Activated T-cell treated with anti-CD3 and anti-CD28 coated beads for 1 hour (primary cell): ENCODE measurements at regions not wholly inside any gene's neighbourhood (a gene's known extent, or its start where the extent isn't known, plus 50 kb on each side); places are given as distances from the start of the nearest gene placed in this dataset.
"Not testable (repeated sequence)": the region's sequence is repeated elsewhere in the genome, so short reads cannot be mapped to it uniquely, and the experiment has no call there.

ENCODE experiments used
- DNase-seq: peaks from one replicate; pipeline ENCODE4 v3.0.0-alpha.2; 2020; ENCODE audit warnings: low read depth

DNA sequence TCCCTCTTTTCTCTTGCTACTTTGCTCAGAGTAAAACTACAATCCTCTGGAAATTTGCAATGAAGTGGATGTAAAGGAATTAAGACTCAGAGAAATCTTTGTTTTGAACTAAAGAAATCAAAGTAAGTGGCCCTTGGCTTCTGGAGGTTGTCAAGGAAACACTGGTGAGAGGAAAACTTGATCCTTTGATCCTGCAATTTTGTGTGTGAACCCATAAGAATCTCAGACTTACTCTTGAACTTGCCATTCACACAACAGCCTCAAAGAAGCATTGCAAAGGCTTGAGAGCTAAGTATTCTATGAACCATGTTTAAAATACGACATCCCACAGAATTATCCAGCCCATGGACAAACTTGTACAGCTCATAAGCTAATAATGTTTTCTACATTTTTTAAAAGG lies 827.5 kb downstream of the TAF11L14 start:
- no peak for DNase-seq

DNA sequence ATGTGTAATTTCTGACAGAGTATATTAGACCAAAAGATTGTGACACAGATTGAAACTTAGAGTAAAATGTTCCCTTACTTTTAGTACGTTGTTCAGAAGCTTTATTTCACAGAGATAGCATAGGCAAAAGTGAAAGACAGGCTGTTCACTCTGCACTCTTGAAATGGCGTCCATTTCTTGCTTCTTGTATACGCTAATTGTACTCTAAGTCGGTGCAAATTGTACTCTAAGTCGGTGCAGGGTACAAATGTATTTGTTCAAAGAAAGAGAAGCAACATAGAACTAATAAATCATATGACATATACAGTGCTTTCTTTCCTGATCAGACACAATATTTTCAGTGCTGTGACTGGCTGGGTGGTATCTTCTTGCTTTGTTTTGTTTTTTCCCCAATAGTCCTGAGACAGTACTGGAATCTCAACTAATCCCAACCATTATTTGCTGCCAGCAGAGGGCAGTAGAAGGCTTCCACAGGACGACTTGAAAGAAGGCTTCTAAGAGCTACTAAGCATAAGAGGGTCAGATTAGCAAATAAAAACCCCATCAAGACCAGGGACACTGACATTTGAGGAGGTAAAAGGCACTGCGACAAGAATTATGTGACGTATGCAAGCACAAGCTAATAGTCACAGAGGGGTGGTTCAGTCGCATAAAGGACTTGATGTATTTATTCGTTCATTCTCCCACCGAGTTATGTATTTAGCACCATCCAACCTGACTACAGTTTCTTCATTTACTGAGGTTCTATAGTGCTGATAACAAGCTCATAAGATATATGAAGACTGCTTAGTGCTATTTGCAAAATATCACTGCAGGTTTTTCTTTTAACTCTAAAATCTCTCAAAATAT lies 831.8 kb downstream of the TAF11L14 start:
- peak; percentile 3 for DNase-seq

DNA sequence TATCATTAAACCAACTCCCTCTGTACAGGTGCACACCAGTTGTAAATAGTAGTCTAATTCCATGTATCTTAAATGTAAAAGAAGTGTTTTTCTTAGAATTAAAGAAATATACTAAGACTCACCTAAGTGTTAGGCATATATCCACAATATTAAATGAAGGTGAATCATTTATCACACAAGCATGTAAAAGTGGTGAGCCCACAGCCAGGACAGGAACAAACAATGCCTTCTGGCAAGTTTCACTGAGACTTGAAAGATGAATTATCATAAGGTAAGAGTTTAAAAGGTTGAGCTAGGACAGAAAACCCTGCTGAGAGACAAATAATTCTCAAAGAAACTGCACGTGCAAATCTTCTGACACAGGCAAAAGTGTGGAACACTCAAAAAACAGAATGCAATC lies 832.5 kb downstream of the TAF11L14 start:
- no peak for DNase-seq

DNA sequence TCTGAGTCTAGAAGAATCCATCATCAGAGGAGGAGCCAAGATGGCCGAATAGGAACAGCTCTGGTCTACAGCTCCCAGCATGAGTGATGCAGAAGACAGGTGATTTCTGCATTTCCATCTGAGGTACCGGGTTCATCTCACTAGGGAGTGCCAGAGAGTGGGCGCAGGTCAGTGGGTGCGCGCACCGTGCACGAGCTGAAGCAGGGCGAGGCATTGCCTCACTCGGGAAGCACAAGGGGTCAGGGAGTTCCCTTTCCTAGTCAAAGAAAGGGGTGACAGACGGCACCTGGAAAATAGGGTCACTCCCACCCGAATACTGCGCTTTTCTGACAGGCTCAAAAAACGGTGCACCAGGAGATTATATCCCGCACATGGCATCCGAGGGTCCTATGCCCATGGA lies 837.5 kb downstream of the TAF11L14 start:
- not testable (repeated sequence) for DNase-seq

DNA sequence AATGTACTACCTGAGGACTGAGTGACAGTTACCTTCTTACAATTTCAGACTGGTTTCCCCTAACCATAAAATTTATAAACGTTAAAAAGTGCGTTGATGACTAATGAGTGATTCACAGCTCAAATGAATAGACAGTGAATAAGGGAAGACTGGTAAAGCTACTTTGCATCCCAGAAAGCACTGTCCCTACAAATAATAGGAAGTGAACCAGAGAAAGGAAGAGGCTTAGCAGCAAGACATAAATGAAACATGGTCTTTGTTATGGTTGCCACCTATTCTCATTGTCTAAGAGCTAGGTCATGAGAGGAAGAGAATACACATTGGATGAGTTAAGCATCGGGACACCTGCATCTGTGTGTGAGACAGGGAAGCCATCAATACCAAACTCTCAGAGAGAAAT lies 849.2 kb downstream of the TAF11L14 start:
- DNase-seq = no peak

DNA sequence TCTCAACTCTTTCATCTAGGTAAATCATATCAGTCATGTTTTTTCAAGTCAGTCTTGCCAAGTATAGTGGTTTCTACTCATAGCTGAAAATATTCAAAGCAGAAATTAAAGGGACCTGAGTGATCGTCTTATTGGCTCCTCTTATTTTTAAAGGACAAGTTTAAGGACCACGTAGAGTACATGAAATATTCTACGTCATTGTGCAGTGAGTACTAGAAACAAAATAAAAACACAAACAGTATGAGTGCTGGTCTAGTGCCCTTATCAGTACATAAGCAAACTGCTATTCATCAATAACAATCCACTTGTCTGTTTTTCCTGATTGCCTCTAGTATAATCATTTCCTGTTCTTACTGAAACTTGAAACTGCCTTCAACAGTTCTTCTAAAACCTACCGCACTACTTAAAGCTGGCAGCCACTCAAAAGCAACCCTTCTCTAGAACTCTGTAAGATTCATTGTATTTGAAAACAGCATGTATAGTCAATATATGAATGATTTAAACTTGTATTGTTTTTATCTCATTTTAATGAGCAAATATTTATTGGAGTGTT lies 853.7 kb downstream of the TAF11L14 start:
- DNase-seq = no peak

DNA sequence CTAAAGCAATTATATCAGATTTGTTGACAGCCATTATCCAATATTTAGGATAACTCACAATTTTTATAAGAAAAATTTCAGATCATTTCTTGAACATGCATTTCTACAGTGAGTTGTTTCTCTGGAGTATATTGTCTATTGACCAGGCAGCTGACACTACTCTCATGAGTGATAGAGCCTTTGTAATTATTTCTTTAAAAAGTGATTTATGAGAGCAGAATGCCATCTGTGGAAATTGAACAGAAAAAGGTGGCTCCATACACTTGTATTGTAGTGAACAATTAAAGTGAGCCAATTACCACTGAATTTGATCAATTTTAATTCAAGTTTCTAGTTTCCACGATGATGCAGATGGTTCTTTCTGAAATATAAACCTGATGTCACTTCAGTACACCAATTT lies 855.4 kb downstream of the TAF11L14 start:
- no peak for DNase-seq

DNA sequence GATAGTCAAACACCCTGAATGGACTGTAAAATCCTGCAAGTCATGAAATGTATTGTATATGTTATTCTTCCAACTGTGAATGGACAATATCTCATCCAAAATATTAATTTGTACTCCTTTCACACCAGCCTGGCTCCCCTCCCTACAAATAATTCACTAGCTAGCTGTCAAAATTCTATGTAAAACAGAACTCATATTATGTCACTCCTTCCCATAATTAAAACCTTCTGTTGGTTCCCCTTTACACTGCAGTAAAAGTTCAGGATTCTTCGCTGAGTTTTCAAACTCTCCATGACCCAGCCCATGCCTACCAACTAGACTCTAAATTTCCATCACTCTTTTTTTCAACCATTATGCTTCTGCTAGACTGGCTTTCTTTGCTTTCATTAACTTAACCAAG lies 857.1 kb downstream of the TAF11L14 start:
- DNase-seq = no peak

DNA sequence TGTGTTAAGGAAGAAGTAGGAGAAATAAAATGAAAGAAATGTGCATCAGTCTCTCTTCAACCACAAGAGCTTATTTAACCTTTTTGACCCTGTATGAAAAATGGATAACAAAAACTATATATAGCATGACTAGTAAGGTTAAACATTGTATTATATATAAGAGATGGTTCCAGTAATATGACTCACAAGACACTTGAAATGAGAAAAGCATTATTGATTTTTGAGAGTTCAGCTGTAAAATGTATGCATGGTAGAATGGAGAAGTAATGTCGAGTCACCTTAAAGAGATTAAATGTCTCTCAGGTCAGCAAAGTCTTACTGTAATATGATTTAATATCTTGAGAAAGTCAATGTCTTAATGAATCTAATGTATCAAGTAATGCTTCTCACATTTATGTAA lies 860.9 kb downstream of the TAF11L14 start:
- DNase-seq = no peak

DNA sequence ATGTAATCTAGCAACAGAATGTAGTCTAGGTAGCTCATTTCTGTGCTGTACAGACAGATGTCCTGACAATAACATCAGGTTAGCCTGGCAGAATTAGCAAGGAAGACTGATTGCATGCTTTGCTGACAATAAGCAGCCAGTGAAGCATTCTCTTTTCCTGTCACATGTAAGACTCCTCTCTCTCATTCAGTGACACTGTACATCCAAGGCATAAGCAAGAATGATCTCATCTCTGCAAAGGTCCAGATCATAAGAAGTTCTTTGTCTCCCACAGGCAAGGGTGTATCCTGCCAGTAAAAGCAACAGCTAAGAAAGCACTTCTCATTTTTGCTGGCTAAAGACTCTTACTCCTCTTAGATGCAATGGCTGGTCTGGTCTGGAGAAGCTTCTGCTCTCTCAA lies 861.8 kb downstream of the TAF11L14 start:
- DNase-seq = no peak

DNA sequence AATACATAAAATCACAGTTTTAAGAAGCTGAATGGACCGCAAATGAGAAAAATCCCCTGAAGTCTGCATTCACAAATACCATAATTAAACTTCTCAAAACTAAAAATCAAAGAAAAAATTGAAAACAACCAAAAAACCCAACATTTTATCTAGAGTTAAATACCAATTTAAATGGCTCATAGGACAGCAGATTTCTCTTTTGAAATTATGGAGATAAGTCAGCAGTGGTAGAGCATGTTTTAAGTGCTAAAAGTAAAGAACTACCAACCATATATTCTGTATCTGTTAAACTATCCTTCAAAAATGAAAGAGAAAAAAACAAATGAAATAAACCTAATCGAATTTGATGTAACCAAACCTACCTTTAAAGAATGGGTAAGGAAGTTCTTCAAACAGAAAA lies 862.8 kb downstream of the TAF11L14 start:
- no peak for DNase-seq

DNA sequence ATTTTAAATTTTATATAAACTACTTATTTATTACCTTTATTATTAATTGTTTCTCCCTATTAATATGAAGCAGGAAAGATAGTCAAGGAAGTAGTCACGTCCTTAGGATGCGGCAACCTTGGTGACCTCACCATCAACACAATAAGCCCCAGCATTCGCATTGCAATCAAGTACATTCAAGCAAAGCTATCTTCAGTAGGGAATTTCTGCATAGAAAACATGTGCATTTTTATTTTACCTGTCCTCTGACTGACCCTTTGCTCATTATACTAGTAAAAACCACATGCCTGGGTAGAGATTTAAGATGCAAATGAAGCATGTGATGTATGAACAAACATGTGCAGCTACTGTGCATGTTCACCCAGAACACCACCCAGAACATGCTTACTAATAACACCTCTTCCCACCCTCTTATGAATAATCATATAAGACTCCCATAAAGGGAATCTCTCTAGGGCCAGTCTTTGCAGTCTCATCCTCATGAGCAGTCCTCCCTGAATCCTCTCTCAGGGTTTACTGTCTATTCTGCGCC lies 869.6 kb downstream of the TAF11L14 start:
- DNase-seq = no peak

DNA sequence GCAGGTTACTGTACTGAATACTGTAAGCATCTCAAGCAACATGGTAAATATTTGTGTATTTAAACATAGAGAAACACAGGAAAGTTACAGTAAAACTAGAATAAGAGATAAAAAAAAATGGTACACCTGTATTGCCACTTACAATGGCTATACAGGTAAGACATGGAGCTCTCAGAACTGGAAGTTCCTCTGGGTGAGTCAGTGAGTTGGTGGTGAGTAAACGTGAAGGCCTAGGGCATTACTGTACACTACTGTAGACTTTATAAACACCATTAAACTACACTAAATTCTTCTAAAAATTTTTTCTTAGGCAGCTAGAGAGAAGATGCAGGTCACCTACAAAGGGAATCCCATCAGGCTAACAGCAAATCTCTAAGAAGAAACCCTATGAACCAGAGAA lies 872.9 kb downstream of the TAF11L14 start:
- DNase-seq = no peak

DNA sequence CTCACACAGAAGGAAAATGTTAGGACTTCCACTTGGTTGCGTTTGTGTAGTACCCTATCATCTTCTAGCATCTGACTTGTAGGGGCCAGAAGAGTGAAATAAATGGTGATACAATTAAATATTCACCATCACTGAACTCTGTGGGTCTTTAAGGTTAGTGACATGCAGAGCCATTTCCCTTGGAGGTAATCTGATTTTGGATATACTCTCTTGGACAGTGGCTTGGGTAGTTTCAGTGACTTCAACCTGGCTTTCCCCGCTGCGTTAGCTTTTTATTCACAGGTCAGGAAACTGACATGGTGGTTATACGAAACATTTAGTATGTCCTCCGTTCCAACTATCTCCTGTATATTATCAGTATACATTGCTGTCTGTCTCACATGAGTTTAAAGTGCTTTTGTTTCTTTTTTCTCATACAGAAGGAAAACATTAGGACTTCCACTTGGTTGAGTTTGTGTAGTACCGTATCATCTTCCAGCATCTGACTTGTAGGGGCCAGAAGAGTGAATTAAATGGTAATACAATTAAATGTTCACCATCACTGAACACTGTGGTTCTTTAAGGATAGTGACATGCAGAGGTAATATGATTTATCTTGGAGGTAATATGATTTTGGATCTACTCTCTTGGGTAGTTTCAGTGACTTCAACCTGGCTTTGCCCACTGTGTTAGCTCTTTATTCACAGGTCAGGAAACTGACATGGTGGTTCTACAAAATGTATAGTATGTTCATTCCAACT lies 883.6 kb downstream of the TAF11L14 start:
- DNase-seq = no peak

DNA sequence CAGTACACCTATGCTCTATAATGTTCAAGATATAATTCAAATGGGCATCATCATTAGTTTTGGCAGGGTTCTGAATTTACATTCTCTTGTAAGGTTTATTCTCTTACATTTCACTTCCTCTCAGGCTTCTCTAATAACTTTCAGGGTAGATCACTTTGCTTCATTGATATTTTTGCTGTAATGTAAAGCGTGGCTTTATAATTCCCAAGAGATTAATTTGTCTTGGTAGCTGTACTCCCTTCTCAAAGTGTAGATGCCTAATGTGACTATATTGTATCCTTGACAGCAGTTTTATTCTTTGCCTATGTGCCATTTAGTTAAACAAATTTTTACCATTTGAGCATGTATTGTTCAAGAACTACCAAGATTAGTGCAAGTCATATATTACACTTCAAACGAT lies 889.1 kb downstream of the TAF11L14 start:
- no peak for DNase-seq

DNA sequence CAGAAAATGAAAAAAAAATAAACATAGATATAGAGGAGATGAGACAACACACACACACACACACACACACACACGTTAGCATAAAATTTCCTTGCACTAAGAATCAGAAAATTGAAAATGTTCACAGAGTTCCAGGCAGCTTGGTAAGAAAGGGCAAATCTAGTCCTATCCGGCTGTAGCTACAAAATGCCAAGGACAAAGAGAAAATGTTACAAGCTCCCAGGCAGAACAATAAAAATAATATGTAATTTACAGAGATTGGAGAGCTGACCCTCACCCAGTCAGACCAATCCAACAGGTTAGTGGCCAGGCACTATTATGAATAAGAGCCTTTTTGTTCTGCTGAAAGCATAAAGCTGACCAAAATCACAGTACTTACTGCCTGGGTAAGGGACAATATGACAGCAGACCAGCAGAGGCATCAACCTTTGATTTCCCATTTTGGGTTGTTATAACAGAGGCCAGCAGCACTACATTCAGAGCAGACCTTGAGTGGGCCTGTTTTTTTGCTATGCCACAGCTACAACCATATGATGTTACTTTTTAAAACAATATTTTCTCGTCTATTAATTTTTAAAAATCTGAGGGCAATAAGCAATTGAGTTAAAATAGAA lies 892.6 kb downstream of the TAF11L14 start:
- no peak for DNase-seq

DNA sequence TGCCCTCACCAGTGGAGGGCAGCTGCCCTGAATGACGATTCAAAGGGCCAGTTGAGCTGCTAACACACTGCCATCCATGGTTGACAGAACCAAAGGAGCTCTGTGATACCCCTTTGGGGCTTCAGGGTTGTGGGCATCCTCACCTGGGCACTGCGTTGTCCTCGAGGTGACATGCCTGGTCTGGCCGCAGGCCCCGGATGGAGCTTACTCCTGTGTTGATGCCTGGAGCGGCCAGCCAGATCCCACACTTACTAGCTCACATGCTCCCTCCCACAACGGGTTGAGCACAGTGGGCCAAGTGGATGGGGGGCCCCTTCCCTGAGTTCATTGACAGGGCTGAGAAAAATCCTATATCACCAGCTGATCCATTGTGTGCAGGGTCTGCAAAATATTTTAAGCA lies 898.9 kb downstream of the TAF11L14 start:
- no peak for DNase-seq

DNA sequence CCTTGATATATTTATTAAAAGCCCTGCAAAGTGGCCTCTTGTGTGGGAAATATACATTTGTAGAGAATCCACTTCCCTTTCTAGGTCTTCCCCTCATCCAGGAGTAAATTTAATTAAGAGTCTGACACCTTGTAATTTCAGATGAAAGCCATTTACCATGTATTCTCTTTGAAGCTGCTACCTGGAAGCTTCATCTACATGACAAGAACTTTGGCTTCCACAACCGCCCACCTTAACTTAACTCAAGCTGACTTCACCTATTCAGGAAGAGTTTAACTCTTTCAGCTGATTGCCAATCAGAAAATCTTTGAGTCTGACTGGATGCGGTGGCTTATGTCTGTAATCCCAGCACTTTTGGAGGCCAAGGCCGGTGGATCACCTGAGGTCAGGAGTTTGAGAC lies 899.9 kb downstream of the TAF11L14 start:
- DNase-seq = no peak

DNA sequence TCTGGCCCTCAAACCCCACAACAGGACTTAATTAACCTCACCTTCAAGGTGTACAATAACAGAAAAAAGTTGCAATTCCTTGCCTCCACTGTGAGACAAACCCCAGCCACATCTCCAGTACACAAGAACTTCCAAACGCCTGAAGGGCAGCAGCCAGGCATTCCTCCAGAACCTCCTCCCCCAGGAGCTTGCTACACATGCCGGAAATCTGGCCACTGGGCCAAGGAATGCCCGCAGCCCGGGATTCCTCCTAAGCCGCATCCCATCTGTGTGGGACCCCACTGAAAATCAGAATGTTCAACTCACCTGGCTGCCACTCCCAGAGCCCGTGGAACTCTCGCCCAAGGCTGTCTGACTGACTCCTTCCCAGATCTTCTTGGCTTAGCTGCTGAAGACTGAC lies 901.5 kb downstream of the TAF11L14 start:
- not testable (repeated sequence) for DNase-seq

DNA sequence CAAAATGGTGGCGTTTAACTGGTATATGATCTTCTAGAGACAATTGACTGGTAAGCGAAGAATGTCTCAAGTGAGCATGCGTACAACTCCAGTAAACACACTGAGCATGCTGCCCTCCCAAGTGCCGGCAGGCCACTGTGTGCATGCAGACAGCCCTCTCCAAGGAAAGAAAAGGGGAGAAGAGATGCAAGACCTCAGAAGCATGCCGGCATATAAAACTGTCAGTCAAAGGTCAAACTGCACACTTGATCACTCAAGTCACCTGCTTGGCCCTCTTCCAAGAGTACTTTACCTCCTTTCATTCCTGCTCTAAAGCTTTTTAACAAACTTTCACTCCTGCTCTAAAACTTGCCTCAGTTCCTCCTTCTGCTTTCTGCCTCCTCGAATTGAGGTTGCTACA lies 910.2 kb downstream of the TAF11L14 start:
- DNase-seq = no peak

DNA sequence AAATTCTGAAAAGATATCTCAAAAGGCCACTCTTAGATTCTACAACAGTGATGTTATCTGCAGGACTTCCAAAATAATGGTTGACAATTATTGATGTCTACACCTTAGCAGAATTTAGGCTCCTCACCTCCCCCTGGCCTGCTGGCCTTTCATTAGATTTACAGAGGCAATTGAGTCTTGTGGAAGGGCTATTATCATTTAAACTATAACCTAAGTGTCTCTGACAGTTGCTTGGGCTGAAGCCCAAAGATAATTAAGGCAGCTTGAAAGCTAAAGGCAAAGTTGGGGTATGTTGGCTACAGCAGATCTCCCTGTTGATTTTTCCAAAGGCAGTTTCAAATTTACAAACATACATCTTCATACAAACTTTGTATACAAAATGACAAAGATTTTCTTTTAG lies 912.3 kb downstream of the TAF11L14 start:
- DNase-seq = no peak

DNA sequence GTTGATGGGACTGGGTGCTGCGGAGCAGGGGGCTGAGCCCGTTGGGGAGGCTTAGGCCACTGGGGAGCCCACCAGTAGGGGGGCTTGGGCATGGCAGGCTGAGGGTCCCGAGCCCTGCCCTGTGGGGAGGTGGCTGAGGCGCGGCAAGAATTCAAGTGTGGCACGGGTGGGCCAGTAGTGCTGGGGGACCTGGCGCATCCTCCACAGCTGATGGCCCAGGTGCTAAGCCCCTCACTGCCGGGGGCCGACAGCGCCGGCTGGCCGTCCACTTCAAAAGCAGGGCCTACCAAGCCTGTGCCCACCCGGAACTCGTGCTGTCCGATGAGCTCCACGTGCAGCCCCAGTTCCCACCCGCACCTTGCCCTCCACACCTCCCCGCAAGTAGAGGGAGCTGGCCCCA lies 917.5 kb downstream of the TAF11L14 start:
- no peak for DNase-seq

DNA sequence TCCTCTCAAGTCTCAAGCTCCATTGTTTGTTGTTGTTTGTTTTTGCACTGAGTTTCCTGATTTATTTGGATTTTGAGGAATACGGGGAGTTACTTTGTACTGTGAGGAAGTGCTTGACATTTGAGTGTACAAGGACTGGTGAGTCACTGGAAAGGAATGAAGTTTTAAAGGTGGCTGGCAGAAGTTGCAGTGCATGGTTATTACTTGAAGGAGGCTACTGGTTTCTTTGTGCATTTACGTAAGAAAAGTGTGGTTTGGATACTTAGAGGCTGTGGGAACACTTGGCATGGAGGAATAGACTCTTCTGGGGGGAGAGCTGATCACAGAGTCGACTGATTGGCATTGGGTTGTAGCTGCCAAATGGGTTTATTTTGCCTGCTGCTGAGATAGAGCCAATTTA lies 919.0 kb downstream of the TAF11L14 start:
- DNase-seq = no peak
